SK-N-SH treated with all-trans-retinoic acid at 6 μM for 48 hours (cell line): ENCODE measurements at regions not wholly inside any gene's neighbourhood (a gene's known extent, or its start where the extent isn't known, plus 50 kb on each side); places are given as distances from the start of the nearest gene placed in this dataset.
"Not testable (repeated sequence)": the region's sequence is repeated elsewhere in the genome, so short reads cannot be mapped to it uniquely, and the experiment has no call there.

Experiments used
- ATAC-seq: fragments of 200-7000 bp; cut with Tn5 transposase; 3 replicates; pipeline ENCODE4 v1.9.1; 2020; ENCODE audit warnings: mild to moderate bottlenecking, moderate library complexity
- ARNTL ChIP-seq: fragments of 450-650 bp; formaldehyde crosslinking; IDR thresholded peaks from 2 replicates; pipeline ENCODE4 v1.5.0; 2020; ENCODE audit warnings: low read depth, mild to moderate bottlenecking, moderate library complexity, borderline replicate concordance
- BACH2 ChIP-seq: fragments of 250-450 bp; sonication (Bioruptor Pico); IDR thresholded peaks from 2 replicates; pipeline ENCODE4 v1.9.0; 2021; ENCODE audit warnings: mild to moderate bottlenecking, borderline replicate concordance
- CSDC2 ChIP-seq: fragments of 250-450 bp; sonication (Bioruptor Pico); IDR thresholded peaks from 2 replicates; pipeline ENCODE4 v1.5.0; 2020; ENCODE audit warnings: mild to moderate bottlenecking, moderate library complexity
- ESRRG ChIP-seq: fragments of 250-450 bp; sonication (Bioruptor Pico); IDR thresholded peaks from 2 replicates; pipeline ENCODE4 v1.6.1; 2021; ENCODE audit warnings: mild to moderate bottlenecking
- GLIS3 ChIP-seq: fragments of 250-450 bp; sonication (Bioruptor Pico); IDR thresholded peaks from 2 replicates; pipeline ENCODE4 v1.5.0; 2020; ENCODE audit warnings: mild to moderate bottlenecking, moderate library complexity
- ISL1 ChIP-seq: fragments of 250-450 bp; sonication (Bioruptor Pico); IDR thresholded peaks from 2 replicates; pipeline ENCODE4 v2.1.2; 2022; ENCODE audit warnings: mild to moderate bottlenecking, moderate library complexity
- OSR1 ChIP-seq: fragments of 250-450 bp; sonication (Bioruptor Pico); IDR thresholded peaks from 2 replicates; pipeline ENCODE4 v1.8.0; 2022; ENCODE audit warnings: moderate library complexity, mild to moderate bottlenecking, inconsistent platforms
- PATZ1 ChIP-seq: fragments of 250-450 bp; sonication (Bioruptor Pico); IDR thresholded peaks from 2 replicates; pipeline ENCODE4 v1.8.0; 2020; ENCODE audit warnings: mild to moderate bottlenecking, moderate library complexity, borderline replicate concordance
- PPARA ChIP-seq: fragments of 250-450 bp; sonication (Bioruptor Pico); IDR thresholded peaks from 2 replicates; pipeline ENCODE4 v1.5.0; 2020; ENCODE audit warnings: mild to moderate bottlenecking, borderline replicate concordance
- RARB ChIP-seq: fragments of 250-450 bp; sonication (Bioruptor Pico); IDR thresholded peaks from 2 replicates; pipeline ENCODE4 v1.8.0; 2021; ENCODE audit warnings: mild to moderate bottlenecking, moderate library complexity
- SNAI2 ChIP-seq: fragments of 250-450 bp; sonication (Bioruptor Pico); IDR thresholded peaks from 2 replicates; pipeline ENCODE4 v1.5.0; 2020; ENCODE audit warnings: mild to moderate bottlenecking, moderate library complexity
- TOX ChIP-seq: fragments of 250-450 bp; sonication (Bioruptor Pico); IDR thresholded peaks from 2 replicates; pipeline ENCODE4 v1.8.0; 2021; ENCODE audit warnings: mild to moderate bottlenecking, moderate library complexity, borderline replicate concordance
- ZC3H10 ChIP-seq: fragments of 250-450 bp; sonication (Bioruptor Pico); IDR thresholded peaks from 2 replicates; pipeline ENCODE4 v1.5.1; 2021; ENCODE audit warnings: mild to moderate bottlenecking, moderate library complexity
- ZFP3 ChIP-seq: fragments of 250-450 bp; sonication (Bioruptor Pico); IDR thresholded peaks from 2 replicates; pipeline ENCODE4 v1.5.0; 2020; ENCODE audit warnings: mild to moderate bottlenecking, moderate library complexity
- ZFP30 ChIP-seq: fragments of 450-650 bp; formaldehyde crosslinking; IDR thresholded peaks from 2 replicates; pipeline ENCODE4 v1.5.0; 2022; ENCODE audit warnings: mild to moderate bottlenecking, moderate library complexity
- ZNF565 ChIP-seq: fragments of 450-650 bp; formaldehyde crosslinking; conservative IDR thresholded peaks from 2 replicates; pipeline ENCODE4 v1.5.0; 2020; ENCODE audit warnings: low read depth, mild to moderate bottlenecking, moderate library complexity
- ZNF70 ChIP-seq: fragments of 450-650 bp; formaldehyde crosslinking; IDR thresholded peaks from 2 replicates; pipeline ENCODE4 v1.5.0; 2020; ENCODE audit warnings: mild to moderate bottlenecking, moderate library complexity
- ZNF8 ChIP-seq: fragments of 450-650 bp; formaldehyde crosslinking; IDR thresholded peaks from 2 replicates; pipeline ENCODE4 v1.5.0; 2020; ENCODE audit warnings: mild to moderate bottlenecking, moderate library complexity
- TF ChIP-seq, protein P1 (sequence below): fragments of 250-450 bp; sonication (Bioruptor Pico); IDR thresholded peaks from 2 replicates; pipeline ENCODE4 v1.8.0; 2021; ENCODE audit warnings: low read depth, mild to moderate bottlenecking, moderate library complexity, borderline replicate concordance
- TF ChIP-seq, protein P2 (sequence below): fragments of 250-450 bp; sonication (Bioruptor Pico); IDR thresholded peaks from 2 replicates; pipeline ENCODE4 v1.5.1; 2021; ENCODE audit warnings: mild to moderate bottlenecking, moderate library complexity
- TF ChIP-seq, protein P3 (sequence below): fragments of 250-450 bp; sonication (Bioruptor Pico); IDR thresholded peaks from 2 replicates; pipeline ENCODE4 v1.5.0; 2020; ENCODE audit warnings: mild to moderate bottlenecking, moderate library complexity
- TF ChIP-seq, protein P4 (sequence below): fragments of 250-450 bp; sonication (Bioruptor Pico); IDR thresholded peaks from 2 replicates; pipeline ENCODE4 v1.5.1; 2020; ENCODE audit warnings: low read depth, mild to moderate bottlenecking, moderate library complexity

GRCh38 chr21:20187028-20187427, 811.2 kb upstream of the NCAM2 start:
- TF ChIP-seq, protein P1, sequence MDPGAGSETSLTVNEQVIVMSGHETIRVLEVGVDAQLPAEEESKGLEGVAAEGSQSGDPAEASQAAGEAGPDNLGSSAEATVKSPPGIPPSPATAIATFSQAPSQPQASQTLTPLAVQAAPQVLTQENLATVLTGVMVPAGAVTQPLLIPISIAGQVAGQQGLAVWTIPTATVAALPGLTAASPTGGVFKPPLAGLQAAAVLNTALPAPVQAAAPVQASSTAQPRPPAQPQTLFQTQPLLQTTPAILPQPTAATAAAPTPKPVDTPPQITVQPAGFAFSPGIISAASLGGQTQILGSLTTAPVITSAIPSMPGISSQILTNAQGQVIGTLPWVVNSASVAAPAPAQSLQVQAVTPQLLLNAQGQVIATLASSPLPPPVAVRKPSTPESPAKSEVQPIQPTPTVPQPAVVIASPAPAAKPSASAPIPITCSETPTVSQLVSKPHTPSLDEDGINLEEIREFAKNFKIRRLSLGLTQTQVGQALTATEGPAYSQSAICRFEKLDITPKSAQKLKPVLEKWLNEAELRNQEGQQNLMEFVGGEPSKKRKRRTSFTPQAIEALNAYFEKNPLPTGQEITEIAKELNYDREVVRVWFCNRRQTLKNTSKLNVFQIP, result no peak
- TF ChIP-seq ZFP3 (CRISPR knock-in tag) (no peak), CSDC2 (CRISPR knock-in tag) (no peak), OSR1 (CRISPR knock-in tag) (no peak), PATZ1 (no peak), BACH2 (no peak), ZC3H10 (CRISPR knock-in tag) (no peak), SNAI2 (no peak), ISL1 (no peak), ZNF8 (CRISPR knock-in tag) (no peak), RARB (CRISPR knock-in tag) (no peak), TOX (CRISPR knock-in tag) (no peak), GLIS3 (CRISPR knock-in tag) (no peak), ZNF565 (CRISPR knock-in tag) (no peak)
- TF ChIP-seq, protein P2, sequence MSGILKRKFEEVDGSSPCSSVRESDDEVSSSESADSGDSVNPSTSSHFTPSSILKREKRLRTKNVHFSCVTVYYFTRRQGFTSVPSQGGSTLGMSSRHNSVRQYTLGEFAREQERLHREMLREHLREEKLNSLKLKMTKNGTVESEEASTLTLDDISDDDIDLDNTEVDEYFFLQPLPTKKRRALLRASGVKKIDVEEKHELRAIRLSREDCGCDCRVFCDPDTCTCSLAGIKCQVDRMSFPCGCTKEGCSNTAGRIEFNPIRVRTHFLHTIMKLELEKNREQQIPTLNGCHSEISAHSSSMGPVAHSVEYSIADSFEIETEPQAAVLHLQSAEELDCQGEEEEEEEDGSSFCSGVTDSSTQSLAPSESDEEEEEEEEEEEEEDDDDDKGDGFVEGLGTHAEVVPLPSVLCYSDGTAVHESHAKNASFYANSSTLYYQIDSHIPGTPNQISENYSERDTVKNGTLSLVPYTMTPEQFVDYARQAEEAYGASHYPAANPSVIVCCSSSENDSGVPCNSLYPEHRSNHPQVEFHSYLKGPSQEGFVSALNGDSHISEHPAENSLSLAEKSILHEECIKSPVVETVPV (CRISPR knock-in tag), result no peak
- TF ChIP-seq, protein P3, sequence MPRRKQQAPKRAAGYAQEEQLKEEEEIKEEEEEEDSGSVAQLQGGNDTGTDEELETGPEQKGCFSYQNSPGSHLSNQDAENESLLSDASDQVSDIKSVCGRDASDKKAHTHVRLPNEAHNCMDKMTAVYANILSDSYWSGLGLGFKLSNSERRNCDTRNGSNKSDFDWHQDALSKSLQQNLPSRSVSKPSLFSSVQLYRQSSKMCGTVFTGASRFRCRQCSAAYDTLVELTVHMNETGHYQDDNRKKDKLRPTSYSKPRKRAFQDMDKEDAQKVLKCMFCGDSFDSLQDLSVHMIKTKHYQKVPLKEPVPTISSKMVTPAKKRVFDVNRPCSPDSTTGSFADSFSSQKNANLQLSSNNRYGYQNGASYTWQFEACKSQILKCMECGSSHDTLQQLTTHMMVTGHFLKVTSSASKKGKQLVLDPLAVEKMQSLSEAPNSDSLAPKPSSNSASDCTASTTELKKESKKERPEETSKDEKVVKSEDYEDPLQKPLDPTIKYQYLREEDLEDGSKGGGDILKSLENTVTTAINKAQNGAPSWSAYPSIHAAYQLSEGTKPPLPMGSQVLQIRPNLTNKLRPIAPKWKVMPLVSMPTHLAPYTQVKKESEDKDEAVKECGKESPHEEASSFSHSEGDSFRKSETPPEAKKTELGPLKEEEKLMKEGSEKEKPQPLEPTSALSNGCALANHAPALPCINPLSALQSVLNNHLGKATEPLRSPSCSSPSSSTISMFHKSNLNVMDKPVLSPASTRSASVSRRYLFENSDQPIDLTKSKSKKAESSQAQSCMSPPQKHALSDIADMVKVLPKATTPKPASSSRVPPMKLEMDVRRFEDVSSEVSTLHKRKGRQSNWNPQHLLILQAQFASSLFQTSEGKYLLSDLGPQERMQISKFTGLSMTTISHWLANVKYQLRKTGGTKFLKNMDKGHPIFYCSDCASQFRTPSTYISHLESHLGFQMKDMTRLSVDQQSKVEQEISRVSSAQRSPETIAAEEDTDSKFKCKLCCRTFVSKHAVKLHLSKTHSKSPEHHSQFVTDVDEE (CRISPR knock-in tag), result no peak

DNA sequence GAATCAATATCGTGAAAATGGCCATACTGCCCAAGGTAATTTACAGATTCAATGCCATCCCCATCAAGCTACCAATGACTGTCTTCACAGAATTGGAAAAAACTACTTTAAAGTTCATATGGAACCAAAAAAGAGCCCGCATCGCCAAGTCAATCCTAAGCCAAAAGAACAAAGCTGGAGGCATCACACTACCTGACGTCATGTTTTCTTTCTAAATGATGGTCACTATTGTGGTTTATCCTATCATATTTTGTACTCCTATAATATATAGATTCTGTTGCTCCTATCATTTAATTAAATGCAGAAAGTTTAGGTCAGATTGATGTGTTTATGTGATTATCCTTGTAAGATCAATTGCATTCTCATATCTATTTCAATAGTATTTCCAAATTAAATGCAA, 796.9 kb upstream of the NCAM2 start:
- ATAC-seq, result not testable (repeated sequence)

More at GRCh38 chr21:20187028-20187427, 811.2 kb upstream of the NCAM2 start:
- no peak for ATAC-seq

DNA sequence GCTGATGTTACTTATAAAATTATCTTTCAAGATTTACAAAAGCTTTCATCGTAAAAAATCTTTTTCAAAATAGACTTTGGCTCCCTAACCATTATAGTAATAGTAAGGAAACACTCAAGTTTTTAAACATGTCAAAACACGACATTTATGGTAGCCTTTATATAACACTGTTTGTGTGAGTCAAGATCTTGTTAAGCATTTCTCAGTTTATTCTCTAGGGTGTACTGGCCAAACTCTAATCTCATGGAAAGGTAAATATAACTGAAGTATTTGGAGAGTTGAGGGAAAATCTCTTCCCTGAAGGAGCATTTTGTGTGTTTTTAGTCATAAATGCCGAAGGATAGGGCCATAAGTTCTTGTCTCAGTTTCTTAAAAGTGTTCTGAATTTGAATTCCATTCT, 790.9 kb upstream of the NCAM2 start:
- TF ChIP-seq ESRRG (CRISPR knock-in tag) (no peak), OSR1 (CRISPR knock-in tag) (no peak), PPARA (no peak), ZNF565 (CRISPR knock-in tag) (no peak), SNAI2 (no peak), GLIS3 (CRISPR knock-in tag) (no peak), ZNF70 (CRISPR knock-in tag) (no peak), ZFP30 (CRISPR knock-in tag) (no peak), RARB (CRISPR knock-in tag) (no peak), ZC3H10 (CRISPR knock-in tag) (no peak), ARNTL (CRISPR knock-in tag) (no peak), BACH2 (no peak)
- TF ChIP-seq, protein P4, sequence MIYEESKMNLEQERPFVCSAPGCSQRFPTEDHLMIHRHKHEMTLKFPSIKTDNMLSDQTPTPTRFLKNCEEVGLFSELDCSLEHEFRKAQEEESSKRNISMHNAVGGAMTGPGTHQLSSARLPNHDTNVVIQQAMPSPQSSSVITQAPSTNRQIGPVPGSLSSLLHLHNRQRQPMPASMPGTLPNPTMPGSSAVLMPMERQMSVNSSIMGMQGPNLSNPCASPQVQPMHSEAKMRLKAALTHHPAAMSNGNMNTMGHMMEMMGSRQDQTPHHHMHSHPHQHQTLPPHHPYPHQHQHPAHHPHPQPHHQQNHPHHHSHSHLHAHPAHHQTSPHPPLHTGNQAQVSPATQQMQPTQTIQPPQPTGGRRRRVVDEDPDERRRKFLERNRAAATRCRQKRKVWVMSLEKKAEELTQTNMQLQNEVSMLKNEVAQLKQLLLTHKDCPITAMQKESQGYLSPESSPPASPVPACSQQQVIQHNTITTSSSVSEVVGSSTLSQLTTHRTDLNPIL (CRISPR knock-in tag), result no peak
- no peak for ATAC-seq

GRCh38 chr21:20215959-20216358, 782.2 kb upstream of the NCAM2 start:
- no peak for ATAC-seq
- TF ChIP-seq, protein P3 (CRISPR knock-in tag), result no peak
- no peak for TF ChIP-seq CSDC2 (CRISPR knock-in tag)
- TF ChIP-seq, protein P4 (CRISPR knock-in tag), result no peak
- no peak for TF ChIP-seq ZC3H10 (CRISPR knock-in tag)
- TF ChIP-seq ISL1, result no peak
- TF ChIP-seq TOX (CRISPR knock-in tag), result no peak
- TF ChIP-seq, protein P2 (CRISPR knock-in tag), result no peak
- no peak for TF ChIP-seq ESRRG (CRISPR knock-in tag)
- no peak for TF ChIP-seq ZNF70 (CRISPR knock-in tag)
